ENCODE measurements at regions not wholly inside any gene's neighbourhood (a gene's known extent, or its start where the extent isn't known, plus 50 kb on each side); places are given as distances from the start of the nearest gene placed in this dataset.

DNA sequence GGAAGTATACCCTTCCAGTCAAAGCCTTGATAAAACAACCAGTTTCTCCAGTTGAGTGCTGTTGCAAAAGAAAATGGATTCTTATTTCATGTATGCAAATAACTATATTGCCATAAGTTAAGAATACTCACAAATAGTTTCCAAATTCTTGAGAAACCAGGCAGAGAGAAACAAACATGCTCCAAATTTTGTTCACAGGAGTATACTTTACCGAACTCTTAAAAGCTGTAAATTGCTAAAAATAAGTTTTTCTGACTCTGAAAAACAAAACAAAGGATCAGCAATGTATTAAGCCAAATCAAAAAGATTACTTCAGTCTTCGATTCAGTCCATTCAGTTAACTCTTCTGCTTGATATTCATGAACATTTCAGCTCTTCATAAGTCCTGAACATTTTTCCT, 646.5 kb downstream of the MCTP2 start:
- DNase-seq: no peak
- intact Hi-C loops (cut with DNase I; ENCODE audit: low total_unique reads): no loop called here
- no peak overlapping the region for H3K4me3 ChIP-seq
- TF ChIP-seq, protein P1, sequence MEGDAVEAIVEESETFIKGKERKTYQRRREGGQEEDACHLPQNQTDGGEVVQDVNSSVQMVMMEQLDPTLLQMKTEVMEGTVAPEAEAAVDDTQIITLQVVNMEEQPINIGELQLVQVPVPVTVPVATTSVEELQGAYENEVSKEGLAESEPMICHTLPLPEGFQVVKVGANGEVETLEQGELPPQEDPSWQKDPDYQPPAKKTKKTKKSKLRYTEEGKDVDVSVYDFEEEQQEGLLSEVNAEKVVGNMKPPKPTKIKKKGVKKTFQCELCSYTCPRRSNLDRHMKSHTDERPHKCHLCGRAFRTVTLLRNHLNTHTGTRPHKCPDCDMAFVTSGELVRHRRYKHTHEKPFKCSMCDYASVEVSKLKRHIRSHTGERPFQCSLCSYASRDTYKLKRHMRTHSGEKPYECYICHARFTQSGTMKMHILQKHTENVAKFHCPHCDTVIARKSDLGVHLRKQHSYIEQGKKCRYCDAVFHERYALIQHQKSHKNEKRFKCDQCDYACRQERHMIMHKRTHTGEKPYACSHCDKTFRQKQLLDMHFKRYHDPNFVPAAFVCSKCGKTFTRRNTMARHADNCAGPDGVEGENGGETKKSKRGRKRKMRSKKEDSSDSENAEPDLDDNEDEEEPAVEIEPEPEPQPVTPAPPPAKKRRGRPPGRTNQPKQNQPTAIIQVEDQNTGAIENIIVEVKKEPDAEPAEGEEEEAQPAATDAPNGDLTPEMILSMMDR (IDR thresholded peaks at IDR 0.05): no peak
- H3K27me3 ChIP-seq: no peaks in the 10 kb centered on the region
- no peaks in the 10 kb centered on the region for H3K4me1 ChIP-seq
- H3K36me3 ChIP-seq: no peaks in the 10 kb centered on the region
- H3K27ac ChIP-seq: no peak overlapping the region
- H3K9me3 ChIP-seq: no peaks in the 10 kb centered on the region

- H3K4me3 ChIP-seq: no peak overlapping the region
- H3K27ac ChIP-seq: no peak overlapping the region
- no peak for DNase-seq
- H3K9me3 ChIP-seq: peaks cover 0 to 7% (median 0%) of the 10 kb centered on the region in 3 donors
- intact Hi-C loops (cut with DNase I; ENCODE audit: low total_unique reads): no loop called here
- H3K36me3 ChIP-seq: no peaks in the 10 kb centered on the region
- no peaks in the 10 kb centered on the region for H3K27me3 ChIP-seq
- TF ChIP-seq, protein P1 (IDR thresholded peaks at IDR 0.05): no peak
- no peaks in the 10 kb centered on the region for H3K4me1 ChIP-seq
Measured at GRCh38 chr15:94882071-94882712, 650.8 kb downstream of the MCTP2 start.

DNA sequence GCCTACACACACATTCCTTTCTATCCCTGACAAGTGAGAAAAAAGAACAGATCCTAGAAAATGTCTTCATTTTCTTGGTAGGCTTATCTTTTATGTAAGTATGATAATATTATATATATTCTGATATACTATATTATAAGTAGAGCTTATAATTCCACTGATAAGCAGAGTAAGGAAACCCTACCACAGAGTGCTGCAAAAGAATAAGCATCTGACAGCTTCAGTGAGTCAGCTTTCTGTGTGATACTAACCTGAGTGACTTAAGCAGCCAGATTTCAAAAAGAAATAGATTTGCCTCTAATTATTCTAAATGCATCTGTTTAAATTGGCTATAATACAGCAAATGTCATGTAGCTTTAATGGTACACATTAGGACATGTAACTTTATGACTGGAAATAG, 656.0 kb downstream of the MCTP2 start:
- Histone ChIP-seq H3K36me3 (no peaks in the 10 kb centered on the region), H3K4me1 (no peaks in the 10 kb centered on the region), H3K27ac (no peak overlapping the region), H3K4me3 (no peak overlapping the region), H3K9me3 (peaks cover 0 to 7% (median 0%) of the 10 kb centered on the region in 3 donors), H3K27me3 (no peaks in the 10 kb centered on the region)
- no peak for DNase-seq
- intact Hi-C loops (cut with DNase I; ENCODE audit: low total_unique reads): no loop called here
- TF ChIP-seq, protein P1 (IDR thresholded peaks at IDR 0.05): no peak

- Histone ChIP-seq H3K36me3 (no peaks in the 10 kb centered on the region), H3K4me3 (no peak overlapping the region), H3K9me3 (no peaks in the 10 kb centered on the region), H3K27ac (no peak overlapping the region), H3K27me3 (no peaks in the 10 kb centered on the region), H3K4me1 (no peaks in the 10 kb centered on the region)
- TF ChIP-seq, protein P1 (IDR thresholded peaks at IDR 0.05): no peak
- intact Hi-C loops (cut with DNase I; ENCODE audit: low total_unique reads): no loop called here
- no peak for DNase-seq
Measured at GRCh38 chr15:94889153-94889552, 657.8 kb downstream of the MCTP2 start.

GRCh38 chr15:94893091-94893490, 661.7 kb downstream of the MCTP2 start:
- Histone ChIP-seq H3K27ac (no peak overlapping the region), H3K9me3 (peaks cover 0 to 14% (median 0%) of the 10 kb centered on the region in 3 donors), H3K36me3 (no peaks in the 10 kb centered on the region), H3K4me1 (no peaks in the 10 kb centered on the region), H3K27me3 (no peaks in the 10 kb centered on the region), H3K4me3 (no peak overlapping the region)
- DNase-seq: no peak
- TF ChIP-seq, protein P1 (IDR thresholded peaks at IDR 0.05): no peak
- intact Hi-C loops (cut with DNase I; ENCODE audit: low total_unique reads): no loop called here

DNA sequence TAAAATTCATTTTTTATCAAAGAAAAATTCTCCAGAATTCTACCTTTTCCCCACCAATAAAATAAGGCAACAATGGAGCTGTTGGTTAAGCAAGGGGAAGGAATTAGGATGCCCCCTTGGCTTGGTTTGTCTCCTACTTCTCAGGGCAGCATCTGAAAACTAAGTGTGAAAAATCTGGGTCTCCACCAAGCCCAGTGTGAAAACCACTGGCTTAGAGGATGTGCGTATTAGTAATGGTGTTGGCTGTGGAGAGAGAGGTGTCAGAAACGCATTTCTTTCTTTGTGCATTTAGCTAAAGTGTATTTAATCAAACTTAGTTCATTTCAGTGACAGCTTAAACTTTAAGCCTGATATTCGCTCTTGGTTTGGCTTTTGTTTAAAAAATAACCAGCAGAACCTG, 662.7 kb downstream of the MCTP2 start:
- H3K4me1 ChIP-seq: no peaks in the 10 kb centered on the region
- no peak overlapping the region for H3K4me3 ChIP-seq
- H3K27ac ChIP-seq: no peak overlapping the region
- no peak for DNase-seq
- TF ChIP-seq, protein P1 (IDR thresholded peaks at IDR 0.05): no peak
- H3K9me3 ChIP-seq: peaks cover 0 to 15% (median 0%) of the 10 kb centered on the region in 3 donors
- intact Hi-C loops (cut with DNase I; ENCODE audit: low total_unique reads): no loop called here
- no peaks in the 10 kb centered on the region for H3K36me3 ChIP-seq
- no peaks in the 10 kb centered on the region for H3K27me3 ChIP-seq
